Heart left ventricle (tissue), 16 donors: ENCODE measurements at regions not wholly inside any gene's neighbourhood (a gene's known extent, or its start where the extent isn't known, plus 50 kb on each side); places are given as distances from the start of the nearest gene placed in this dataset.

Source experiments
- ATAC-seq, 4 donors: fragments of 200-7000 bp; cut with Tn5 transposase; one replicate each; pipeline ENCODE4 v1.9.1; 2020 to 2022; ENCODE audit warnings: moderate library complexity in 4 of 4, mild to moderate bottlenecking in 3 of 4, moderate number of reproducible peaks in 1 of 4
- DNase-seq, 5 donors: peaks; one replicate each; pipeline ENCODE4 v3.0.0-alpha.2; 2020
- H3K27ac ChIP-seq, 12 donors: fragments of 200-600 bp; sonication (generic) in 4 of 12; one replicate each; pipeline versions ENCODE4 v1.5.0 to v1.8.0; 2016 to 2022; ENCODE audit warnings: mild to moderate bottlenecking in 2 of 12
- H3K27me3 ChIP-seq, 9 donors: fragments of 200-600 bp; sonication (generic) in 2 of 9; one replicate each; pipeline versions ENCODE4 v1.5.1 to v1.8.0; 2016 to 2022; ENCODE audit warnings: mild to moderate bottlenecking in 3 of 9
- H3K36me3 ChIP-seq, 9 donors: fragments of 200-600 bp; sonication (generic) in 2 of 9; one replicate each; pipeline versions ENCODE4 v1.5.0 to v1.8.0; 2018 to 2022; ENCODE audit warnings: mild to moderate bottlenecking in 2 of 9
- H3K4me1 ChIP-seq, 12 donors: fragments of 200-600 bp; sonication (generic) in 4 of 12; one replicate each; pipeline versions ENCODE4 v1.5.0 to v1.8.0; 2016 to 2022; ENCODE audit warnings: mild to moderate bottlenecking in 3 of 12
- H3K4me3 ChIP-seq, 12 donors: fragments of 200-600 bp; sonication (generic) in 4 of 12; one replicate each; pipeline versions ENCODE4 v1.5.0 to v1.8.0; 2017 to 2022; ENCODE audit warnings: mild to moderate bottlenecking in 9 of 12, moderate library complexity in 4 of 12
- H3K9me3 ChIP-seq, 12 donors: fragments of 200-600 bp; sonication (generic) in 4 of 12; one replicate each; pipeline versions ENCODE4 v1.5.0 to v1.8.0; 2016 to 2022; ENCODE audit warnings: mild to moderate bottlenecking in 1 of 12
- POLR2A ChIP-seq, 2 donors: fragments of 450-650 bp; IDR thresholded peaks; one replicate each; pipeline ENCODE4 v1.6.1; 2017; ENCODE audit warnings: antibody characterized with exemption in 2 of 2, mild to moderate bottlenecking in 2 of 2, moderate library complexity in 2 of 2
- WGBS, 4 donors: extraction: QIAGEN DNeasy Blood & Tissue Kit in 2 of 4; methylation state at CpG; one replicate each; pipeline versions ENCODE4 v1.1.5 to v1.1.7; 2013 to 2018; 5-methylcytosine and 5-hydroxymethylcytosine counted together
- intact Hi-C, 10 donors: fragments of 100-400 bp; cut with DNase I; formaldehyde crosslinking; loops; one replicate each; pipeline versions ENCODE4 v1.11.1 to v1.14.2; 2022
- TF ChIP-seq, protein P1 (sequence below), 12 donors: fragments of 200-600 bp; sonication (generic) in 4 of 12; IDR thresholded peaks; one replicate each; pipeline versions ENCODE4 v1.5.0 to v1.8.0; 2018 to 2022; ENCODE audit warnings: antibody characterized with exemption in 12 of 12, mild to moderate bottlenecking in 5 of 12
- donor health status: ischemic (EF 13 %, LVEDD 7.1; RV severe dilation, severe dysfunction).
- donor health status: healthy with polysubstance abuse.
- donor health status: DM: no; HTN: yes; CAD: no.
- donor health status: DM: no; HTN: no; CAD: no.
- donor health status: ischemic (EF 25% LVEDD 6.9; RV normal size, moderate dysfunction).
- donor health status: ischemic (EF 25% LVEDD 5.7; RV mildly dilated, moderate dysfunction).
- donor health status: healthy.
- donor health status: DM: yes; HTN: yes; CAD: no.
- donor health status: ischemic (EF 35%, LVEDD 5.7; RV mildly dilated, moderate dysfunction).
- donor health status: nonischemic (EF 11% LVEDD 7.7; RV severe dilation, severe dysfunction).
- donor health status: DM: yes; HTN: yes; CAD: no.
- donor health status: PGD.
- donor health status: ischemic (EF 29% LVEDD 5.4; RV normal size, mild dysfunction).
- donor health status: nonischemic (EF 23%, LVEDD 6.1; RV moderate dilation, normal function).

DNA sequence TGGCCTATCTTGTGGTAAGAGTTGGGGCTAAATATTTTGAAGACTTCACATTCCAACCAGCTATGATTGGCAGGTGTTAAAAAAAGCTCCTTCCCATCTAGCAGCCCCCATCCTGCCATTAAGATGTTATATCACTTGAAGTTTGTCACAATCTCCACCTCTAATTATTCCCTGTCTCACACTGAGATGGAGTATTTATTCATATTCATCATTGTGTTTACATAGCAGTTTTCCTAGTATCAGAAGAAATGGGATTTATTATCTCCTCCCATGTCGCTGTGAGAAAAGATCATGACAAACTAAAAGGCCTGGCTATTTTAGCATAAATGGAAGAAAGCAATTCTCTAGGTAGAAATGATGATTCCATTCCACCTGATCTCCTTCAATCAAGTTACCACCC lies 653.6 kb downstream of the GABRG2 start:
- no peak overlapping the region for H3K27ac ChIP-seq

GRCh38 chr5:162752612-162753011 lies 684.8 kb upstream of the CCNG1 start:
- Histone ChIP-seq H3K4me1 (no peaks in the 10 kb centered on the region), H3K27me3 (no peaks in the 10 kb centered on the region), H3K27ac (no peak overlapping the region), H3K4me3 (no peak overlapping the region), H3K36me3 (no peaks in the 10 kb centered on the region), H3K9me3 (peaks cover 0 to 4% (median 0%) of the 10 kb centered on the region in 12 donors)
- TF ChIP-seq, protein P1, sequence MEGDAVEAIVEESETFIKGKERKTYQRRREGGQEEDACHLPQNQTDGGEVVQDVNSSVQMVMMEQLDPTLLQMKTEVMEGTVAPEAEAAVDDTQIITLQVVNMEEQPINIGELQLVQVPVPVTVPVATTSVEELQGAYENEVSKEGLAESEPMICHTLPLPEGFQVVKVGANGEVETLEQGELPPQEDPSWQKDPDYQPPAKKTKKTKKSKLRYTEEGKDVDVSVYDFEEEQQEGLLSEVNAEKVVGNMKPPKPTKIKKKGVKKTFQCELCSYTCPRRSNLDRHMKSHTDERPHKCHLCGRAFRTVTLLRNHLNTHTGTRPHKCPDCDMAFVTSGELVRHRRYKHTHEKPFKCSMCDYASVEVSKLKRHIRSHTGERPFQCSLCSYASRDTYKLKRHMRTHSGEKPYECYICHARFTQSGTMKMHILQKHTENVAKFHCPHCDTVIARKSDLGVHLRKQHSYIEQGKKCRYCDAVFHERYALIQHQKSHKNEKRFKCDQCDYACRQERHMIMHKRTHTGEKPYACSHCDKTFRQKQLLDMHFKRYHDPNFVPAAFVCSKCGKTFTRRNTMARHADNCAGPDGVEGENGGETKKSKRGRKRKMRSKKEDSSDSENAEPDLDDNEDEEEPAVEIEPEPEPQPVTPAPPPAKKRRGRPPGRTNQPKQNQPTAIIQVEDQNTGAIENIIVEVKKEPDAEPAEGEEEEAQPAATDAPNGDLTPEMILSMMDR (IDR thresholded peaks at IDR 0.05), result no peak
- TF ChIP-seq POLR2A (IDR thresholded peaks at IDR 0.05), result no peak
- no peak for ATAC-seq
- 65 to 76% (median 70%) methylated on average over 3 of the region's 3 CpGs for WGBS, 4 donors
- intact Hi-C loops, result no loop called here
- DNase-seq, result no peak

More for the DNA sequence above, 653.6 kb downstream of the GABRG2 start:
- peaks cover 0 to 42% (median 7%) of the 10 kb centered on the region in 12 donors for H3K9me3 ChIP-seq
- H3K4me1 ChIP-seq, result no peaks in the 10 kb centered on the region
- ATAC-seq, result no peak
- WGBS, 4 donors, result 42 to 71% (median 54%) methylated on average over 1 of the region's 1 CpG
- DNase-seq, result no peak
- no peaks in the 10 kb centered on the region for H3K36me3 ChIP-seq
- TF ChIP-seq, protein P1 (IDR thresholded peaks at IDR 0.05), result no peak
- TF ChIP-seq POLR2A (IDR thresholded peaks at IDR 0.05), result no peak
- H3K27me3 ChIP-seq, result no peaks in the 10 kb centered on the region
- H3K4me3 ChIP-seq, result no peak overlapping the region
- intact Hi-C loops, result no loop called here

DNA sequence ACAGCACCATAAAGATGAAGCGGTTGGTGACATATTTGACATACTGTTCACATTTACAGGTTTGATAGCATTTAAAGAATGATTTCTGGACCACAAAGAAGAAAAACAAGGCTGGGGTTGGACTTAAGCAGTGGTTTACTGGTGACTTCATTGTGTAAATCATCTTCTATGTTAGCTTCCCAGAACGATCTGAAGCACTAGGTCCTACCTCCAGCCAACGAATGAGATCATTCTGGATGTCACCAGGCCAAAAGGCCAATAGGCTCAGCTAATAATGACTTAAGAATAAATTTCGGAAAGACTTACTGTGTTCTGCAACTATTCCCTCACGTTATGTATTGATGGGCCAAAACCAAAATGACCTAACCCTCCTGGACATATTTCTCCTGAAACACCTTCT lies 675.3 kb upstream of the CCNG1 start:
- Histone ChIP-seq H3K4me3 (no peak overlapping the region), H3K36me3 (no peaks in the 10 kb centered on the region), H3K9me3 (no peaks in the 10 kb centered on the region), H3K27ac (no peak overlapping the region), H3K27me3 (no peaks in the 10 kb centered on the region), H3K4me1 (no peaks in the 10 kb centered on the region)
- DNase-seq (no peak), ATAC-seq (no peak)
- intact Hi-C loops, result no loop called here
- TF ChIP-seq POLR2A (IDR thresholded peaks at IDR 0.05), result no peak
- TF ChIP-seq, protein P1 (IDR thresholded peaks at IDR 0.05), result no peak
- WGBS, 4 donors, result 51 to 70% (median 63%) methylated on average over 5 of the region's 5 CpGs

GRCh38 chr5:162769019-162769418 lies 668.4 kb upstream of the CCNG1 start:
- WGBS, 4 donors, result 22 to 31% (median 26%) methylated on average over 4 of the region's 4 CpGs
- Histone ChIP-seq H3K4me1 (no peaks in the 10 kb centered on the region), H3K9me3 (peaks cover 0 to 2% (median 0%) of the 10 kb centered on the region in 12 donors), H3K36me3 (no peaks in the 10 kb centered on the region), H3K27me3 (no peaks in the 10 kb centered on the region), H3K27ac (no peak overlapping the region), H3K4me3 (no peak overlapping the region)
- no peak for ATAC-seq
- intact Hi-C loops, result no loop called here
- DNase-seq, result no peak
- TF ChIP-seq, protein P1 (IDR thresholded peaks at IDR 0.05), result no peak
- TF ChIP-seq POLR2A (IDR thresholded peaks at IDR 0.05), result no peak
